Parathyroid adenoma (tissue), 2 donors: ENCODE measurements at regions not wholly inside any gene's neighbourhood (a gene's known extent, or its start where the extent isn't known, plus 50 kb on each side); places are given as distances from the start of the nearest gene placed in this dataset.

ENCODE experiments used
- H2AFZ ChIP-seq: fragments of 300-600 bp; sonication (generic); one replicate; pipeline ENCODE4 v1.7.0; 2017; ENCODE audit warnings: antibody characterized with exemption, mild to moderate bottlenecking
- H3K27ac ChIP-seq: fragments of 300-600 bp; sonication (generic); one replicate; pipeline ENCODE4 v1.7.0; 2017
- H3K27me3 ChIP-seq: fragments of 300-600 bp; sonication (generic); one replicate; pipeline ENCODE4 v1.7.0; 2017; ENCODE audit warnings: low read length; ENCODE audit not compliant: control insufficient read depth, insufficient read depth
- H3K36me3 ChIP-seq: fragments of 300-600 bp; sonication (generic); one replicate; pipeline ENCODE4 v1.7.0; 2017; ENCODE audit warnings: low read length; ENCODE audit not compliant: control insufficient read depth, insufficient read depth
- H3K4me1 ChIP-seq: fragments of 300-600 bp; sonication (generic); one replicate; pipeline ENCODE4 v1.7.0; 2017; ENCODE audit warnings: control low read depth
- H3K4me2 ChIP-seq: fragments of 300-600 bp; sonication (generic); one replicate; pipeline ENCODE4 v1.7.0; 2017; ENCODE audit warnings: low read length
- H3K4me3 ChIP-seq: fragments of 300-600 bp; sonication (generic); one replicate; pipeline ENCODE4 v1.7.0; 2017; ENCODE audit warnings: low read depth, low read length
- H3K79me2 ChIP-seq: fragments of 300-600 bp; sonication (generic); one replicate; pipeline ENCODE4 v1.7.0; 2017; ENCODE audit warnings: control low read depth
- H3K9ac ChIP-seq: fragments of 300-600 bp; sonication (generic); one replicate; pipeline ENCODE4 v1.7.0; 2017; ENCODE audit warnings: mild to moderate bottlenecking
- H3K9me3 ChIP-seq: fragments of 300-600 bp; sonication (generic); one replicate; pipeline ENCODE4 v1.7.0; 2017; ENCODE audit warnings: low read length; ENCODE audit not compliant: control insufficient read depth
- CTCF ChIP-seq: fragments of 300-600 bp; sonication (generic); IDR thresholded peaks from one replicate; pipeline ENCODE4 v1.7.0; 2017; ENCODE audit warnings: antibody characterized with exemption, mild to moderate bottlenecking
- donor health status: primary hyperparathyroidism.

GRCh38 chr10:133035952-133036351, 51.8 kb upstream of the ADGRA1 start:
- no peak overlapping the region for H3K4me2 ChIP-seq
- TF ChIP-seq CTCF: no peak
- H3K9ac ChIP-seq: no peak overlapping the region
- H3K27ac ChIP-seq: no peak overlapping the region
- no peaks in the 10 kb centered on the region for H3K36me3 ChIP-seq
- no peaks in the 10 kb centered on the region for H3K79me2 ChIP-seq
- no peaks in the 10 kb centered on the region for H3K4me1 ChIP-seq
- H3K4me3 ChIP-seq: no peak overlapping the region
- H2AFZ ChIP-seq: no peak overlapping the region
- H3K27me3 ChIP-seq: no peaks in the 10 kb centered on the region
- no peaks in the 10 kb centered on the region for H3K9me3 ChIP-seq

- no peak overlapping the region for H3K9ac ChIP-seq
- no peaks in the 10 kb centered on the region for H3K79me2 ChIP-seq
- H3K36me3 ChIP-seq: no peaks in the 10 kb centered on the region
- H3K4me2 ChIP-seq: no peak overlapping the region
- H3K9me3 ChIP-seq: no peaks in the 10 kb centered on the region
- H3K4me1 ChIP-seq: no peaks in the 10 kb centered on the region
- no peak overlapping the region for H3K27ac ChIP-seq
- no peak overlapping the region for H2AFZ ChIP-seq
- no peak overlapping the region for H3K4me3 ChIP-seq
- H3K27me3 ChIP-seq: no peaks in the 10 kb centered on the region
- TF ChIP-seq CTCF: no peak
These were observed 53.0 kb upstream of the ADGRA1 start for GRCh38 chr10:133034762-133035161.

DNA sequence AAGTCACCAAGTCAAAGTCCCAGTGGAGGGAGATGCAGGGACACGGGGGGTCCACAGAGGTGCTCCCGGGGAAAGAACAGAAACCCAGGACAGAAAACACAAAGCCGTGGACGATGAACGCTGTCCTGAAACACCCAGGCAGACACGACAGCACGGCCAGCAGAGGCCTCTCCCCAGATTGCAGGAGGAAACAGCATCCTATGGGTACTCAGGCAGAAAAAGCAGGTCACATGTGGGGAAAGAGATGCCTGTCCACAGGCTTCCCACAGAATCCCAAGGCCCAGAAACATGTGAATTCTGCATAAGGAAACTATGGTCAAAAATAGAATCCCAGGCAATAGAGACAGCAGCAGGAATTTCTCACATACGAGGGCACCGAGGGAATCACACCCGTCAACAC, 53.6 kb upstream of the ADGRA1 start:
- Histone ChIP-seq H2AFZ (no peak overlapping the region), H3K36me3 (no peaks in the 10 kb centered on the region), H3K4me2 (no peak overlapping the region), H3K27ac (no peak overlapping the region), H3K9ac (no peak overlapping the region), H3K9me3 (no peaks in the 10 kb centered on the region), H3K79me2 (no peaks in the 10 kb centered on the region), H3K4me3 (no peak overlapping the region), H3K4me1 (no peaks in the 10 kb centered on the region), H3K27me3 (no peaks in the 10 kb centered on the region)
- TF ChIP-seq CTCF: no peak

GRCh38 chr10:133033742-133034048, 54.0 kb upstream of the ADGRA1 start:
- Histone ChIP-seq H3K4me1 (no peaks in the 10 kb centered on the region), H3K9me3 (no peaks in the 10 kb centered on the region), H3K27ac (no peak overlapping the region), H3K9ac (no peak overlapping the region), H3K79me2 (no peaks in the 10 kb centered on the region), H3K4me3 (no peak overlapping the region), H3K27me3 (no peaks in the 10 kb centered on the region), H3K4me2 (no peak overlapping the region), H3K36me3 (no peaks in the 10 kb centered on the region), H2AFZ (no peak overlapping the region)
- no peak for TF ChIP-seq CTCF

DNA sequence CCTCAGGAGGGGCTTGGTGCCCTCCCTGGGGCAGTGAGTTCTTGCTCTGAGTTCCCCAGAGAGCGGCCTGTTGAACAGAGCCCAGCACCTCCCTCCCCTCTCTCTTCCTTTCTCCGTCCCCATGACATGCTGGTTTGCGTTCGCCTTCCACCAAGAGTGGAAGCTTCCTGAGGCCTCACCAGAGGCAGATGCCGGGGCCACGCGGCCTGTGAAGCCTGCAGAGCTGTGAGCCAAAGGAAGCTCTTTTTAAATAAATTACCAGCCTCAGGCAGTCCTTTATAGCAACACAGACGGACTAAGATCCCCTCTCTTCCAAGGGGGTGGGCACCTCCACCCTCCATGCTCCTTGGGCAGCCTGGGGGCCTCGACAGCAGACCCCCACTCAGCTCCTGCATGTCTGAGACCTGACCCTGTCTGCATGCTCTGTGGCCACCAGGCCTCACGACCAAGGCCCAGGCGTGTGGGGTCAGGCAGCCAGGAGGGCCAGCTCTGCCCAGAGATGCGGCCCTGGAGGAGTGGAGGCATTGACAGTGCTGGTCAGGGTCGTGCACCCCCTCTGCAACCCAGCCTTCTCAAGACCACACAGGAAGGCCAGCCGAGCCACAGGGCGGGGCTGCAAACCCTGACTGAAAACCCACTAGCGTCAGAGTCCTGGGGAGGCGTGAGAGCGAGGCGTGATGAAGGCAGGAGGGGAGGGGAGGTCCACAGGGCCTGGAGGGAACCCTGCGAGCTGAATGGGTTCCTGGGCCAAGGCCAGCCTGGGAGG, 54.6 kb upstream of the ADGRA1 start:
- no peaks in the 10 kb centered on the region for H3K79me2 ChIP-seq
- no peaks in the 10 kb centered on the region for H3K36me3 ChIP-seq
- no peak for TF ChIP-seq CTCF
- H3K4me3 ChIP-seq: no peak overlapping the region
- H3K27me3 ChIP-seq: no peaks in the 10 kb centered on the region
- H3K4me1 ChIP-seq: no peaks in the 10 kb centered on the region
- no peak overlapping the region for H2AFZ ChIP-seq
- H3K4me2 ChIP-seq: no peak overlapping the region
- no peak overlapping the region for H3K9ac ChIP-seq
- H3K9me3 ChIP-seq: no peaks in the 10 kb centered on the region
- no peak overlapping the region for H3K27ac ChIP-seq
